ENCODE measurements at regions not wholly inside any gene's neighbourhood (a gene's known extent, or its start where the extent isn't known, plus 50 kb on each side); places are given as distances from the start of the nearest gene placed in this dataset.

DNA sequence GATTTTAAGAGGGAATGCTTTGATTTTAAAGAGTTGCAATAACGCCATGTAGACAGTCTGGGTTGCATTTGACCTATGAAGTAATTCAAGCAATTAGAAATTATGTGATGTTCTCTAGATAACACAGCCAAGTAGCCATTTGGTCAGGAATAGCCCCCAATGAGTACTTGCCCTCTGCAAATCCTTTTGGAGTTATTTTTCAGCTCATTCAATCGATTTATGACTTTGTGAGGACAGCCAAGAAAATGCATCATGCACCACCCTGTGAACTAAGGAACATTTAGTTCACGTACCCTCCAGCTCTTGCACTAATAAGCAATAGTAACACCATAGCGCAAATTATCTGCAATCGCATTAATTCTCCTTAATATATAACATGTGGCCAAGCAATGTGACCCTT is 552.6 kb upstream of the INTU start:
- Histone ChIP-seq H3K27ac (ENCODE audit: low read depth in 2 of 2, low read length in 2 of 2) (no peak overlapping the region), H3K27me3 (ENCODE audit: control insufficient read depth, insufficient read depth, low read length) (no peaks in the 10 kb centered on the region), H3K36me3 (ENCODE audit: control insufficient read depth in 2 of 3, insufficient read depth in 3 of 3, low read length in 3 of 3) (no peaks in the 10 kb centered on the region), H3K4me1 (ENCODE audit: control insufficient read depth in 2 of 3, insufficient read depth in 2 of 3, low read depth in 1 of 3, low read length in 3 of 3) (no peaks in the 10 kb centered on the region), H3K9me3 (ENCODE audit: control insufficient read depth in 2 of 3, insufficient read depth in 1 of 3, low read length in 3 of 3) (no peaks in the 10 kb centered on the region), H3K4me3 (ENCODE audit: low read length in 3 of 3) (no peak overlapping the region), H3K9ac (ENCODE audit: low read length in 3 of 3) (no peak overlapping the region)
- peak in 2 of 5 donors; percentile 3 to 15 for DNase-seq
- TF ChIP-seq, protein P1, sequence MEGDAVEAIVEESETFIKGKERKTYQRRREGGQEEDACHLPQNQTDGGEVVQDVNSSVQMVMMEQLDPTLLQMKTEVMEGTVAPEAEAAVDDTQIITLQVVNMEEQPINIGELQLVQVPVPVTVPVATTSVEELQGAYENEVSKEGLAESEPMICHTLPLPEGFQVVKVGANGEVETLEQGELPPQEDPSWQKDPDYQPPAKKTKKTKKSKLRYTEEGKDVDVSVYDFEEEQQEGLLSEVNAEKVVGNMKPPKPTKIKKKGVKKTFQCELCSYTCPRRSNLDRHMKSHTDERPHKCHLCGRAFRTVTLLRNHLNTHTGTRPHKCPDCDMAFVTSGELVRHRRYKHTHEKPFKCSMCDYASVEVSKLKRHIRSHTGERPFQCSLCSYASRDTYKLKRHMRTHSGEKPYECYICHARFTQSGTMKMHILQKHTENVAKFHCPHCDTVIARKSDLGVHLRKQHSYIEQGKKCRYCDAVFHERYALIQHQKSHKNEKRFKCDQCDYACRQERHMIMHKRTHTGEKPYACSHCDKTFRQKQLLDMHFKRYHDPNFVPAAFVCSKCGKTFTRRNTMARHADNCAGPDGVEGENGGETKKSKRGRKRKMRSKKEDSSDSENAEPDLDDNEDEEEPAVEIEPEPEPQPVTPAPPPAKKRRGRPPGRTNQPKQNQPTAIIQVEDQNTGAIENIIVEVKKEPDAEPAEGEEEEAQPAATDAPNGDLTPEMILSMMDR (IDR thresholded peaks at IDR 0.05; ENCODE audit: borderline replicate concordance, extremely low read depth, insufficient read depth), result no peak
- no peak for FAIRE-seq
- intact Hi-C loops (cut with DNase I), result no loop called here

DNA sequence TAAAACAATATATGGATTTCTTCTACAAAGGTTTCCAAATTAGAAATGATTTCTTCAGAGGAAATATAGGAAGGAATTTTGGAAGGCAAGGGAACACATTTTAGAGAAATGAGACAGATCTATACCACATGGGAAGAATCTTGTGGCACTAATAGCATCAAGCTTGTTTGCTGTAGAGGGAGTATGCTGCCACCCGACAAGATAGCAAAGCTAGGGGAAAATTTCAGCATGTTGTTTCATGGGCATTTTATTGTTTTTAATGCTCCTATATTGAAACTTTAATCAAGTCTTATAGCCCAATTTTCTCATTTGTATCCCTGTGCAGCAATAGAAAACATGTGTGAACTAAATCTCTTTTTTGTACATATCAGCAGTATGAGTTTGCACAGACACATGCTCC is 551.7 kb upstream of the INTU start:
- Histone ChIP-seq H3K9me3 (ENCODE audit: control insufficient read depth in 2 of 3, insufficient read depth in 1 of 3, low read length in 3 of 3) (no peaks in the 10 kb centered on the region), H3K36me3 (ENCODE audit: control insufficient read depth in 2 of 3, insufficient read depth in 3 of 3, low read length in 3 of 3) (no peaks in the 10 kb centered on the region), H3K4me3 (ENCODE audit: low read length in 3 of 3) (no peak overlapping the region), H3K9ac (ENCODE audit: low read length in 3 of 3) (no peak overlapping the region), H3K27me3 (ENCODE audit: control insufficient read depth, insufficient read depth, low read length) (no peaks in the 10 kb centered on the region), H3K4me1 (ENCODE audit: control insufficient read depth in 2 of 3, insufficient read depth in 2 of 3, low read depth in 1 of 3, low read length in 3 of 3) (no peaks in the 10 kb centered on the region), H3K27ac (ENCODE audit: low read depth in 2 of 2, low read length in 2 of 2) (no peak overlapping the region)
- no peak for DNase-seq
- TF ChIP-seq, protein P1 (IDR thresholded peaks at IDR 0.05; ENCODE audit: borderline replicate concordance, extremely low read depth, insufficient read depth), result no peak
- intact Hi-C loops (cut with DNase I), result no loop called here
- no peak for FAIRE-seq

DNA sequence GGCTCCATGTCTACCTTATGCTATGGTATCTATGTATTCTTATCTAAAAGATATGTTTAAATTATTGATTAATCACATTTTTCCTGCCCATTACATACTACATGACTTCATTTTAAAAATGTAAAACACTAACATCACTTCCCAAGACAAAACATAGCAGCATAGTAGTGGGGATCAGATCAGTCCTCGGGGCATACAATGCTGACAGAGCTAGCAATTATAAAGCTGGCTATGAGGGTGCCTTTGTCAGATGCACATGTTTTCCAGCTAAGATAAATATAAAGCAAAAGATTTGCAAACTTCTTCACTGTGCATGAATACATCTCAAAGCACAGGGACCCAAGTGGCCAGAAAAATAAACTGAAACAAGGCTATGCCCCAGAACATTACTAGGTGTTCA is 549.8 kb upstream of the INTU start:
- DNase-seq, result no peak
- Histone ChIP-seq H3K4me3 (ENCODE audit: low read length in 3 of 3) (no peak overlapping the region), H3K27ac (ENCODE audit: low read depth in 2 of 2, low read length in 2 of 2) (no peak overlapping the region), H3K4me1 (ENCODE audit: control insufficient read depth in 2 of 3, insufficient read depth in 2 of 3, low read depth in 1 of 3, low read length in 3 of 3) (no peaks in the 10 kb centered on the region), H3K27me3 (ENCODE audit: control insufficient read depth, insufficient read depth, low read length) (no peaks in the 10 kb centered on the region), H3K36me3 (ENCODE audit: control insufficient read depth in 2 of 3, insufficient read depth in 3 of 3, low read length in 3 of 3) (no peaks in the 10 kb centered on the region), H3K9ac (ENCODE audit: low read length in 3 of 3) (no peak overlapping the region), H3K9me3 (ENCODE audit: control insufficient read depth in 2 of 3, insufficient read depth in 1 of 3, low read length in 3 of 3) (no peaks in the 10 kb centered on the region)
- intact Hi-C loops (cut with DNase I), result no loop called here
- FAIRE-seq, result no peak
- TF ChIP-seq, protein P1 (IDR thresholded peaks at IDR 0.05; ENCODE audit: borderline replicate concordance, extremely low read depth, insufficient read depth), result no peak

DNA sequence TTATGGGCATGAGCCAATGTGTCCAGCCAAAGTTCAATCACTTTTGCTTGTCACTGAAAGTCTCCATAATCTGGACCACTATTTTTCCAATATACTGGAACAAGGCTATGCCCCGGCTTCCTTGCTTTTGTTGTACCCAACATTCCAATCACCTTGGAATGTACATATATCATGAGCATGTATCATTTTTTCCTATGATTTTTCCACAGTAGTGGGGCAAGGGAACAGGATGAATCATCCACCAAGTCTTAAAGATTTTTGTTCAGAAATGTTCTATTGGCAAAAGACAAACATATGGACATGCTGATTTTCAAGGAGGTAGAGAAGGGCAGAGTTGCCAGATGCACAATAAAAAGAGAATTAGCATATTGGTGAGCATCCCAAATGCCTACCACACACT is 548.1 kb upstream of the INTU start:
- H3K4me3 ChIP-seq (ENCODE audit: low read length in 3 of 3), result no peak overlapping the region
- FAIRE-seq (no peak), DNase-seq (no peak)
- no peaks in the 10 kb centered on the region for H3K27me3 ChIP-seq (ENCODE audit: control insufficient read depth, insufficient read depth, low read length)
- H3K4me1 ChIP-seq (ENCODE audit: control insufficient read depth in 2 of 3, insufficient read depth in 2 of 3, low read depth in 1 of 3, low read length in 3 of 3), result no peaks in the 10 kb centered on the region
- TF ChIP-seq, protein P1 (IDR thresholded peaks at IDR 0.05; ENCODE audit: borderline replicate concordance, extremely low read depth, insufficient read depth), result no peak
- intact Hi-C loops (cut with DNase I), result no loop called here
- H3K9me3 ChIP-seq (ENCODE audit: control insufficient read depth in 2 of 3, insufficient read depth in 1 of 3, low read length in 3 of 3), result no peaks in the 10 kb centered on the region
- H3K9ac ChIP-seq (ENCODE audit: low read length in 3 of 3), result no peak overlapping the region
- H3K27ac ChIP-seq (ENCODE audit: low read depth in 2 of 2, low read length in 2 of 2), result no peak overlapping the region
- H3K36me3 ChIP-seq (ENCODE audit: control insufficient read depth in 2 of 3, insufficient read depth in 3 of 3, low read length in 3 of 3), result no peaks in the 10 kb centered on the region

Data from kidney (tissue), 13 donors.